ENCODE measurements at regions not wholly inside any gene's neighbourhood (a gene's known extent, or its start where the extent isn't known, plus 50 kb on each side); places are given as distances from the start of the nearest gene placed in this dataset.

- Histone ChIP-seq H3K36me3 (ENCODE audit: insufficient read depth) (no peaks in the 10 kb centered on the region), H4K20me1 (replicated peaks; ENCODE audit: insufficient read depth) (no peaks in the 10 kb centered on the region), H3K4me2 (no peak overlapping the region), H3K79me2 (replicated peaks; ENCODE audit: insufficient read depth) (no peaks in the 10 kb centered on the region), H3K27me3 (ENCODE audit: insufficient read depth) (no peaks in the 10 kb centered on the region), H3K9me2 (ENCODE audit: insufficient read depth) (peaks cover 9% of the 10 kb centered on the region; the same call in 1 of the 2 replicates), H3K27ac (ENCODE audit: low read depth) (no peak overlapping the region), H3F3A (replicated peaks; ENCODE audit: low read depth) (no peaks in the 10 kb centered on the region), H2AFZ (no peak overlapping the region), H3K4me1 (ENCODE audit: insufficient read depth) (no peaks in the 10 kb centered on the region), H3K4me3 (no peak overlapping the region)
- H3K4me3 Mint-ChIP-seq: no peak overlapping the region
- TF ChIP-seq STAT1 (IDR thresholded peaks at IDR 0.05; ENCODE audit: unreplicated experiment) (no peak), EZH2 (IDR thresholded peaks at IDR 0.05; ENCODE audit: low read depth, unreplicated experiment) (no peak), EZH2phosphoT487 (IDR thresholded peaks at IDR 0.05; ENCODE audit: unreplicated experiment) (no peak), REST (IDR thresholded peaks at IDR 0.05; ENCODE audit: unreplicated experiment) (no peak), ETS1 (IDR thresholded peaks at IDR 0.05) (no peak), ZNF331 (CRISPR knock-in tag; IDR thresholded peaks at IDR 0.05; ENCODE audit: low read depth) (no peak), POLR2AphosphoS5 (IDR thresholded peaks at IDR 0.05; ENCODE audit: low read depth) (no peak), CTCF (conservative IDR thresholded peaks at IDR 0.05; ENCODE audit: low read depth in 2 of 2) (no peak), NANOG (IDR thresholded peaks at IDR 0.05; ENCODE audit: borderline replicate concordance) (no peak), CREB1 (CRISPR knock-in tag; IDR thresholded peaks at IDR 0.05; ENCODE audit: low read depth) (no peak), ZNF114 (CRISPR knock-in tag; IDR thresholded peaks at IDR 0.05) (no peak)
- H3K4me1 Mint-ChIP-seq: peaks cover 2% of the 10 kb centered on the region
- ATAC-seq (no peak), DNase-seq (ENCODE audit: low spot score) (no peak)
- no peaks in the 10 kb centered on the region for H3K27me3 Mint-ChIP-seq (ENCODE audit: insufficient read depth, low read depth, poor library complexity)
- no peak overlapping the region for H3K27ac Mint-ChIP-seq
- H3K9me3 Mint-ChIP-seq: no peaks in the 10 kb centered on the region
- no peaks in the 10 kb centered on the region for H3K36me3 Mint-ChIP-seq (ENCODE audit: low read depth)
These were observed 292.5 kb upstream of the SFRP2 start for GRCh38 chr4:154081391-154081790.
